ENCODE measurements at regions not wholly inside any gene's neighbourhood (a gene's known extent, or its start where the extent isn't known, plus 50 kb on each side); places are given as distances from the start of the nearest gene placed in this dataset.

DNA sequence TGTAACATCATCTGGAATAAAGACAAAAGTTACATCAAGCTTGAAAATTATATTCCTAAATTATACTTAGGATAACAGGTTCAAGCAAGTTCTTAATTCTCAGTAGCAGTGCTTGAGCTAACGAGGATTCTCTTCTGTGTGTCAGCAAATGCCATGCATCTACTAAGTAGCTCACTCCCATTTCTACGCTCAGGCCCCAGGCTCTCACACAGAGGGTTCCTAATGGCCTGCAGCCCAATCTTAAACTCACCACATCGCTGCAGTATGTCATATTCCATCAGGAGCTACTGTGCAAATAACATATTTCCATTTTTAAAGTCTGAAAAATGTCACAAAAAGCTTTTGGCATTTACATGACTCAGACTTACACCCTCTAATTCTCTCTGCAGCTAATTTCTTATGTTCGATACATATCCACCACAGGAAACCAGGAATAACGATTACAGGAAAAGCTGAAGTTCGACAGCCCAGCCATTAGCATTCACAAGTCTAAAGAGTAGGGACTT is 474.8 kb downstream of the EFNA5 start:
- TF ChIP-seq, protein P1, sequence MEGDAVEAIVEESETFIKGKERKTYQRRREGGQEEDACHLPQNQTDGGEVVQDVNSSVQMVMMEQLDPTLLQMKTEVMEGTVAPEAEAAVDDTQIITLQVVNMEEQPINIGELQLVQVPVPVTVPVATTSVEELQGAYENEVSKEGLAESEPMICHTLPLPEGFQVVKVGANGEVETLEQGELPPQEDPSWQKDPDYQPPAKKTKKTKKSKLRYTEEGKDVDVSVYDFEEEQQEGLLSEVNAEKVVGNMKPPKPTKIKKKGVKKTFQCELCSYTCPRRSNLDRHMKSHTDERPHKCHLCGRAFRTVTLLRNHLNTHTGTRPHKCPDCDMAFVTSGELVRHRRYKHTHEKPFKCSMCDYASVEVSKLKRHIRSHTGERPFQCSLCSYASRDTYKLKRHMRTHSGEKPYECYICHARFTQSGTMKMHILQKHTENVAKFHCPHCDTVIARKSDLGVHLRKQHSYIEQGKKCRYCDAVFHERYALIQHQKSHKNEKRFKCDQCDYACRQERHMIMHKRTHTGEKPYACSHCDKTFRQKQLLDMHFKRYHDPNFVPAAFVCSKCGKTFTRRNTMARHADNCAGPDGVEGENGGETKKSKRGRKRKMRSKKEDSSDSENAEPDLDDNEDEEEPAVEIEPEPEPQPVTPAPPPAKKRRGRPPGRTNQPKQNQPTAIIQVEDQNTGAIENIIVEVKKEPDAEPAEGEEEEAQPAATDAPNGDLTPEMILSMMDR (conservative IDR thresholded peaks at IDR 0.05; ENCODE audit: low read depth, low read length) = no peak
- no peak for TF ChIP-seq EZH2 (IDR thresholded peaks at IDR 0.05; ENCODE audit: borderline replicate concordance, low read depth, low read length, poor library complexity, severe bottlenecking)

All from A673 (cell line).